Hepatocyte (in vitro differentiated cells): ENCODE measurements at regions not wholly inside any gene's neighbourhood (a gene's known extent, or its start where the extent isn't known, plus 50 kb on each side); places are given as distances from the start of the nearest gene placed in this dataset.

Source experiments
- DNase-seq: peaks from one replicate; pipeline ENCODE4 v3.0.0-alpha.2; 2016; ENCODE audit warnings: low spot score
- H2AFZ ChIP-seq: fragments of 200-600 bp; sonication (generic); 2 replicates; pipeline ENCODE4 v1.6.0; 2016; ENCODE audit warnings: antibody characterized with exemption, mild to moderate bottlenecking
- H3K27ac ChIP-seq: fragments of 200-600 bp; sonication (generic); 2 replicates; pipeline ENCODE4 v1.5.1; 2016; ENCODE audit warnings: mild to moderate bottlenecking
- H3K27me3 ChIP-seq: fragments of 200-600 bp; sonication (generic); 2 replicates; pipeline ENCODE4 v1.6.1; 2016
- H3K36me3 ChIP-seq: fragments of 200-600 bp; sonication (generic); replicated peaks from 2 replicates; pipeline ENCODE4 v1.5.1; 2016; ENCODE audit warnings: low read depth; ENCODE audit not compliant: insufficient read depth
- H3K4me1 ChIP-seq: fragments of 200-600 bp; sonication (generic); 2 replicates; pipeline ENCODE4 v1.5.1; 2016; ENCODE audit warnings: mild to moderate bottlenecking, moderate library complexity; ENCODE audit not compliant: insufficient read depth
- H3K4me2 ChIP-seq: fragments of 200-600 bp; sonication (generic); 2 replicates; pipeline ENCODE4 v1.6.0; 2016
- H3K4me3 ChIP-seq: fragments of 200-600 bp; sonication (generic); 2 replicates; pipeline ENCODE4 v1.5.1; 2016; ENCODE audit warnings: mild to moderate bottlenecking
- H3K79me2 ChIP-seq: fragments of 200-600 bp; sonication (generic); 2 replicates; pipeline ENCODE4 v1.6.0; 2017; ENCODE audit warnings: mild to moderate bottlenecking
- H3K9me2 ChIP-seq: fragments of 200-600 bp; sonication (generic); replicated peaks from 2 replicates; pipeline ENCODE4 v1.6.0; 2017; ENCODE audit warnings: mild to moderate bottlenecking; ENCODE audit not compliant: insufficient read depth
- H3K9me3 ChIP-seq: fragments of 200-600 bp; sonication (generic); 2 replicates; pipeline ENCODE4 v1.5.1; 2016; ENCODE audit warnings: low read depth, mild to moderate bottlenecking
- H4K20me1 ChIP-seq: fragments of 200-600 bp; sonication (generic); 2 replicates; pipeline ENCODE4 v1.6.0; 2016; ENCODE audit warnings: mild to moderate bottlenecking; ENCODE audit not compliant: insufficient read depth, poor library complexity, severe bottlenecking
- CTCF ChIP-seq: fragments of 200-600 bp; sonication (generic); IDR thresholded peaks from 2 replicates; pipeline ENCODE4 v1.5.1; 2016; ENCODE audit warnings: antibody characterized with exemption, mild to moderate bottlenecking; ENCODE audit not compliant: poor library complexity
- EZH2 ChIP-seq: fragments of 200-600 bp; sonication (generic); IDR thresholded peaks from 2 replicates; pipeline ENCODE4 v1.6.1; 2016; ENCODE audit warnings: antibody characterized with exemption, mild to moderate bottlenecking, borderline replicate concordance
- EZH2phosphoT487 ChIP-seq: fragments of 200-600 bp; sonication (generic); IDR thresholded peaks from one replicate; pipeline ENCODE4 v1.6.1; 2018; ENCODE audit warnings: antibody characterized with exemption, mild to moderate bottlenecking, low read depth, moderate library complexity; ENCODE audit not compliant: unreplicated experiment, severe bottlenecking
- WGBS: methylation state at CpG from one replicate; pipeline ENCODE4 v1.1.6; 2016; ENCODE audit warnings: low lambda C conversion rate; ENCODE audit errors: missing lambda C conversion rate; 5-methylcytosine and 5-hydroxymethylcytosine counted together

- Histone ChIP-seq H3K27me3 (no peaks in the 10 kb centered on the region), H3K79me2 (peaks cover 64% of the 10 kb centered on the region), H3K9me2 (no peaks in the 10 kb centered on the region), H3K36me3 (no peaks in the 10 kb centered on the region), H2AFZ (peak overlapping the region; percentile 12), H3K4me1 (peaks cover 29% of the 10 kb centered on the region), H3K27ac (peak overlapping the region; percentile 61), H4K20me1 (peaks cover 34% of the 10 kb centered on the region), H3K4me3 (peak overlapping the region; percentile 92), H3K9me3 (no peaks in the 10 kb centered on the region), H3K4me2 (peak overlapping the region; percentile 97)
- 10% methylated on average over 15 of the region's 15 CpGs for WGBS
- no peak for TF ChIP-seq CTCF
- TF ChIP-seq EZH2 = no peak
- no peak for TF ChIP-seq EZH2phosphoT487
- peak; percentile 37 for DNase-seq
Measured at GRCh38 chr22:25403811-25404471, 160.5 kb upstream of the GRK3 start.

- WGBS = 0% methylated on average over 27 of the region's 36 CpGs
- peaks cover 58% of the 10 kb centered on the region for H3K79me2 ChIP-seq
- H3K4me3 ChIP-seq = peak overlapping the region; percentile 92
- peak overlapping the region; percentile 31 for H2AFZ ChIP-seq
- peaks cover 29% of the 10 kb centered on the region for H3K4me1 ChIP-seq
- H3K27ac ChIP-seq = peak overlapping the region; percentile 61
- peak overlapping the region; percentile 97 for H3K4me2 ChIP-seq
- H3K36me3 ChIP-seq = no peaks in the 10 kb centered on the region
- H3K27me3 ChIP-seq = no peaks in the 10 kb centered on the region
- H3K9me3 ChIP-seq = no peaks in the 10 kb centered on the region
- peaks cover 29% of the 10 kb centered on the region for H4K20me1 ChIP-seq
- peak; percentile 41 for DNase-seq
- TF ChIP-seq EZH2 (no peak), EZH2phosphoT487 (no peak), CTCF (no peak)
- no peaks in the 10 kb centered on the region for H3K9me2 ChIP-seq
Measured at GRCh38 chr22:25404556-25404927, 159.9 kb upstream of the GRK3 start.

- H3K27ac ChIP-seq = peak overlapping the region; percentile 93
- TF ChIP-seq EZH2phosphoT487 (no peak), CTCF (no peak), EZH2 (no peak)
- H3K4me1 ChIP-seq = peaks cover 29% of the 10 kb centered on the region
- no peaks in the 10 kb centered on the region for H3K9me2 ChIP-seq
- peaks cover 24% of the 10 kb centered on the region for H4K20me1 ChIP-seq
- H3K4me3 ChIP-seq = peak overlapping the region; percentile 92
- H3K9me3 ChIP-seq = no peaks in the 10 kb centered on the region
- 2% methylated on average over 47 of the region's 117 CpGs for WGBS
- no peaks in the 10 kb centered on the region for H3K27me3 ChIP-seq
- no peaks in the 10 kb centered on the region for H3K36me3 ChIP-seq
- peak overlapping the region; percentile 97 for H3K4me2 ChIP-seq
- DNase-seq = peak; percentile 87
- peaks cover 51% of the 10 kb centered on the region for H3K79me2 ChIP-seq
- peak overlapping the region; percentile 97 for H2AFZ ChIP-seq
Measured at GRCh38 chr22:25404928-25405816, 159.3 kb upstream of the GRK3 start.
